ENCODE measurements at regions not wholly inside any gene's neighbourhood (a gene's known extent, or its start where the extent isn't known, plus 50 kb on each side); places are given as distances from the start of the nearest gene placed in this dataset.

DNA sequence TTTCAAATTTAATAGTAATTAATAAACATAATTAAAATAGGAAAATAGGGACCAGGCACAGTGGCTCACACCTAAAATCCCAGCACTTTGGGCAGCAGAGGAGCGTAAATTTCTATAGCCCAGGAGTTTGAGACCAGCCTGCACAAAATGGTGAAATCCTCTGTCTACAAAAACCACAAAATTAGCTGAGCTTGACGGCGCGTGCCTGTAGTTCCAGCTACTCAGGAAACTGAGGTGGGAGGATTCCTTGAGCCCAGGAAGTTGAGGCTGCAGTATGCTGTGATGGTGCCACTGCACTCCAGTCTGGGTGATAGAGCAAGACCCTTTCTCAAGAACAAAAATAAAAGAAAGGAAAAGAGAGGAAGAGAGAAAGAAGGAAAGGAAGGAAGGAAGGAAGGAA lies 1387.0 kb upstream of the ADGRB3 start:
- Histone ChIP-seq H2AFZ (ENCODE audit: low read depth, low read length) (no peak overlapping the region), H3K4me3 (ENCODE audit: low read length) (no peak overlapping the region), H3K36me3 (ENCODE audit: insufficient read depth, low read length) (no peaks in the 10 kb centered on the region), H3K4me1 (ENCODE audit: insufficient read depth, low read length) (no peaks in the 10 kb centered on the region), H3K9me3 (ENCODE audit: low read length) (no peaks in the 10 kb centered on the region), H3K27me3 (ENCODE audit: insufficient read depth, low read length) (no peaks in the 10 kb centered on the region)

DNA sequence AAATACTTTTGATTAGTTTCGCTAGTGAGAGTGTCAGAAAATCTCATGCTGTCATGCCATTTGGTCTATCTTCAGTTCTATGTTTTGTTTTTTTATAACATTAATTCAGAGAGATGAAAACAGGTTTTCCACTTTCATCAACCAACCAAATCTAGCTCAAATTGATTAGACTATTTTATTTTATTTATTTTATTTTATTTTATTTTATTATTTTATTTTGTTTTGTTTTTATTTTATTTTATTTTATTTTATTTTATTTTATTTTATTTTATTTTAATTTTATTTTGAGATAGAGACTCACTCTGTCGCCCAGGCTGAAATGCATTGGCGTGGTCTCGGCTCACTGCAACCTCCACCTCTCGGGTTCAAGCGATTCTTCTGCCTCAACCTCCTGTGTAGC lies 1391.0 kb upstream of the ADGRB3 start:
- Histone ChIP-seq H3K36me3 (ENCODE audit: insufficient read depth, low read length) (no peaks in the 10 kb centered on the region), H3K4me3 (ENCODE audit: low read length) (no peak overlapping the region), H3K9me3 (ENCODE audit: low read length) (no peaks in the 10 kb centered on the region), H3K27me3 (ENCODE audit: insufficient read depth, low read length) (no peaks in the 10 kb centered on the region), H2AFZ (ENCODE audit: low read depth, low read length) (no peak overlapping the region), H3K4me1 (ENCODE audit: insufficient read depth, low read length) (no peaks in the 10 kb centered on the region)

DNA sequence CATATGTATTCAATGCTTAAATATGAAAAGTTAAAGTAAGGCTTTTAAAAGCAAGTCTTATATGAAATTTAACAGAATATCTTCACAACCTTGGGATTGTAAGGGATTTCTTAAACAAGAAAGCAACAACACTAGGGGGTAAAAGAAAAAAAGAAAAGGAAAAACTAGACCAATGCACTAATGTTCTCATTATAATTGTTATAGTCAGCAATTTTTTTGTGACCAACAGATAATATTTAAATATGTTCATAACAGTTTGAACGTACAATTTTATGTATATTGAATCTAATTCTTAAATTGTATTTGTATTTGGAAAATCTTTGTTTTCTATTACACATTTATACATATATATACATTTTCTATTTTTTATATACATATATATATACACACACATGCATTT lies 1397.8 kb upstream of the ADGRB3 start:
- no peaks in the 10 kb centered on the region for H3K36me3 ChIP-seq (ENCODE audit: insufficient read depth, low read length)
- no peak overlapping the region for H2AFZ ChIP-seq (ENCODE audit: low read depth, low read length)
- no peaks in the 10 kb centered on the region for H3K27me3 ChIP-seq (ENCODE audit: insufficient read depth, low read length)
- H3K4me1 ChIP-seq (ENCODE audit: insufficient read depth, low read length) = no peaks in the 10 kb centered on the region
- no peaks in the 10 kb centered on the region for H3K9me3 ChIP-seq (ENCODE audit: low read length)
- H3K4me3 ChIP-seq (ENCODE audit: low read length) = no peak overlapping the region

DNA sequence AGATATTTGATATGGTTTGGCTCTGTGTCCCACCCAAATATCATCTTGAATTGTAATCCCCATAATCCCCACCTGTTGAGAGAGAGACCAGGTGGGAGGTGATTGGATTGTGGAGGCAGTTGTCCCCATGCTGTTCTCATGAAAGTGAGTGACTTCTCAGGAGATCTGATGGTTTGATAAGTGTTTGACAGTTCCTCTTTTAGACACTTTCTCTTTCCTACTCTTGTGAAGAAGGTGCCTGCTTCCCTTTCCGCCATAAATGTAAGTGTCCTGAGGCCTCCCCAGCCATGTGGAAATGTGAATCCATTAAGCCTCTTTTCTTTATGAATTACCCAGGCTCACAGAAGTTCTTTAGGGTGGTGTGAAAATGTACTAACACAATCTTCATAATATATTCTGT lies 1404.0 kb upstream of the ADGRB3 start:
- Histone ChIP-seq H3K9me3 (ENCODE audit: low read length) (no peaks in the 10 kb centered on the region), H3K4me3 (ENCODE audit: low read length) (no peak overlapping the region), H3K36me3 (ENCODE audit: insufficient read depth, low read length) (no peaks in the 10 kb centered on the region), H2AFZ (ENCODE audit: low read depth, low read length) (no peak overlapping the region), H3K4me1 (ENCODE audit: insufficient read depth, low read length) (peaks cover 9% of the 10 kb centered on the region), H3K27me3 (ENCODE audit: insufficient read depth, low read length) (no peaks in the 10 kb centered on the region)

DNA sequence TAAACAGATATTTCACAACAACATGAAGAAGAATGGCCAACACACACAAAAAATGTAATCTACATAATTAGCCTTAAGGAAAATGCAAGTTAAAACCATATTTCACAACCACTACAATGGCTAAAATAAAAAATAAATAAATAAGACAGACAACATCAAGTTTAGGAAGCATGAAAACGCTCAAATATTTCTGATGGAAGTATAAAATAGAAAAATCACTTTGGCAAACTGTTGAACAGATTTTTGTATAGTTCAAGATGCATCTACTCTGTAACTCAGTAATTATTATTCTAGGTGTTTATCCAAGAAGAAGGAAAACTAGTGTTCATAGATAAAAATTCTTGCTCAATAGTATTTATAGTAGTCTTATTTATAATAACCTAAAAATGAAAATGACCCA lies 1410.1 kb upstream of the ADGRB3 start:
- H3K36me3 ChIP-seq (ENCODE audit: insufficient read depth, low read length) = no peaks in the 10 kb centered on the region
- H2AFZ ChIP-seq (ENCODE audit: low read depth, low read length) = no peak overlapping the region
- peaks cover 9% of the 10 kb centered on the region for H3K4me1 ChIP-seq (ENCODE audit: insufficient read depth, low read length)
- H3K27me3 ChIP-seq (ENCODE audit: insufficient read depth, low read length) = no peaks in the 10 kb centered on the region
- no peak overlapping the region for H3K4me3 ChIP-seq (ENCODE audit: low read length)
- H3K9me3 ChIP-seq (ENCODE audit: low read length) = no peaks in the 10 kb centered on the region

DNA sequence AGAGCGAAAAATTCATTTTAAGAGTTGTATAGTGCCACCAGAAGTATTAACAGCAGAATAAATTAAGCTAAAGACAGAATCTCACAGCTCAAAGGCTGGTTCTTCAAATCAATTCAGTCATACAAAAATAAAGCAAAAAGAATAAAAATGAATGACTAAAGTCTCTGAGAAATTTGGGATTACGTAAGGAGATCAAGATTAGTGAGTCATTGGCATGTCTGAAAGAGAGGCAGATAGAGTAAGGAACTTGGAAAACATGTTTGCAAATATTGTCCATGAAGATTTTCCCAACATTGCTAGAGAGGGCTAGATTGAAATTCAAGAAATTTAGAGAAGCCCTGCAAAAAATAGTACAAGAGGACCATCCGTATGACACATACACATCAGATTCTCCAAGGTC lies 1413.9 kb upstream of the ADGRB3 start:
- Histone ChIP-seq H3K4me3 (ENCODE audit: low read length) (no peak overlapping the region), H3K9me3 (ENCODE audit: low read length) (no peaks in the 10 kb centered on the region), H3K4me1 (ENCODE audit: insufficient read depth, low read length) (no peaks in the 10 kb centered on the region), H2AFZ (ENCODE audit: low read depth, low read length) (no peak overlapping the region), H3K27me3 (ENCODE audit: insufficient read depth, low read length) (no peaks in the 10 kb centered on the region), H3K36me3 (ENCODE audit: insufficient read depth, low read length) (no peaks in the 10 kb centered on the region)

DNA sequence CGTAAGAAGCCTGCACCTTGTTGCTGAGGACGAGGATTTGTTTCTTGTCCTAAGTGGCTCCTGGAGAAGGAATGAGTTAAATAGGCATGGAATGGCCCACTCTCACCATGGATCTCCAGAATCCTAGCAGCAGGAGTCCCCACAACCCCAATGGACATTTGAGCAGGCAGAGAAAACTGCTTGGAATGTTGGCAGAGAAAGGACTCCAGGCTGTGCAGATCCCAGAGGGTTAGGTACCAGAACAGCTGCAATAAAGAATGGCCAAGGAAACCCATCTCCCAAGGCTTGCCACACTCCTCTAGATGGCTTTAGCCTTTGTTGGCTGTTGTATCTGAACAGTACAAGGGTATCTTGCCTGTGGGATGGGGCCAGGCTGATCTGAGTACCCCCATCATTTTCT lies 1415.7 kb upstream of the ADGRB3 start:
- H3K27me3 ChIP-seq (ENCODE audit: insufficient read depth, low read length) = no peaks in the 10 kb centered on the region
- no peaks in the 10 kb centered on the region for H3K4me1 ChIP-seq (ENCODE audit: insufficient read depth, low read length)
- no peak overlapping the region for H3K4me3 ChIP-seq (ENCODE audit: low read length)
- no peak overlapping the region for H2AFZ ChIP-seq (ENCODE audit: low read depth, low read length)
- no peaks in the 10 kb centered on the region for H3K36me3 ChIP-seq (ENCODE audit: insufficient read depth, low read length)
- no peaks in the 10 kb centered on the region for H3K9me3 ChIP-seq (ENCODE audit: low read length)

DNA sequence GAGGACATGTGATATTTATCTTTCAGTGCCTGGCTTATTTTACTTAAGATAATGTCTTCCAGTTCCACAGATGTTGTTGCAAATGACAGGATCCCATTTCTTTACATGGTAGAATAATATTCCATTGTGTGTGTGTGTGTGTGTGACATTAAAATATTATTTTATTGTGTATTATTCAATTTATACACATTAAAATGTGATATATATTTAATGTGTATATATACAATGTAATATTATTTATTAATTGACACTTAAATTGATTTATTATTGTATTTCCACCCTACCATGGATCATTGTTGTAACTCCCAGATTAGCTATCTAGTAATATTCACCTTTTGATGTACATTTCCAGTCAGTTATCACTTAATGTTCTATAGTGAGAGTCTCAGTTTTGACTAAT lies 1422.5 kb upstream of the ADGRB3 start:
- Histone ChIP-seq H3K36me3 (ENCODE audit: insufficient read depth, low read length) (no peaks in the 10 kb centered on the region), H3K9me3 (ENCODE audit: low read length) (no peaks in the 10 kb centered on the region), H3K4me1 (ENCODE audit: insufficient read depth, low read length) (no peaks in the 10 kb centered on the region), H3K27me3 (ENCODE audit: insufficient read depth, low read length) (no peaks in the 10 kb centered on the region), H3K4me3 (ENCODE audit: low read length) (no peak overlapping the region), H2AFZ (ENCODE audit: low read depth, low read length) (no peak overlapping the region)

DNA sequence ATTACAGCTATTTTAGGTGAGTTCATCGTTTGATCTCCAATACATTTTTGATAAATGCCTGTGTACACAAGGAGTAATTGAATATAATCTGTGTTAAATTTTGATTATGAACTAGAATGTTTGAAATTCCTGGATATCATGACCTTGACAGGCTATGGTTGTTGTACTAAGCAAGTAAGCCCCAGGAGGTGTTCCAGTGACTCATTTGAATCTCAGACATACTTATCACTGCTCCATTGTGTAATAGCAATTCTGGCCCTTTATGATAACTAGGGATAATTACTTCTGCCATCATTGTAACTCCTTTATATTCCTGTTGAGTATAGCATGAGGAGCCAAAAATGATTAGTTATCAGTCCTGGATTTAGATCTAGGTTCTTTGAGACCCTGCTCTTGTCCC lies 1424.6 kb upstream of the ADGRB3 start:
- H3K36me3 ChIP-seq (ENCODE audit: insufficient read depth, low read length) = no peaks in the 10 kb centered on the region
- H3K4me3 ChIP-seq (ENCODE audit: low read length) = no peak overlapping the region
- H3K9me3 ChIP-seq (ENCODE audit: low read length) = no peaks in the 10 kb centered on the region
- no peaks in the 10 kb centered on the region for H3K27me3 ChIP-seq (ENCODE audit: insufficient read depth, low read length)
- H2AFZ ChIP-seq (ENCODE audit: low read depth, low read length) = no peak overlapping the region
- no peaks in the 10 kb centered on the region for H3K4me1 ChIP-seq (ENCODE audit: insufficient read depth, low read length)

DNA sequence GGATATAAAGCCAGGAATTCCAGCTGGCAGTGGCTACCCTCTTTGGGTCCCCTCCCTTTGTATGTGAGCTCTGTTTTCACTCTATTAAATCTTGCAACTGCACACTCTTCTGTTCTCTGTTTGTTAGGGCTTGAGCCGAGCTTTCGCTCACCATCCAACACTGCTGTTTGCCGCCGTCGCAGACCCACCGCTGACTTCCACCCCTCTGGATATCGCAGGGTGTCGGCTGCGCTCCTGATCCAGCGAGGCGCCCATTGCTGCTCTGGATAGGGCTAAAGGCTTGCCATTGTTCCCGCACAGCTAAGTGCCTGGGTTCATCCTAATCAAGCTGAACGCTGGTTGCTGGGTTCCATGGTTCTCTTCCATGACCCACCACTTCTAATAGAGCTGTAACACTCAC lies 1433.5 kb upstream of the ADGRB3 start:
- no peaks in the 10 kb centered on the region for H3K36me3 ChIP-seq (ENCODE audit: insufficient read depth, low read length)
- no peaks in the 10 kb centered on the region for H3K9me3 ChIP-seq (ENCODE audit: low read length)
- no peak overlapping the region for H2AFZ ChIP-seq (ENCODE audit: low read depth, low read length)
- H3K27me3 ChIP-seq (ENCODE audit: insufficient read depth, low read length) = no peaks in the 10 kb centered on the region
- no peaks in the 10 kb centered on the region for H3K4me1 ChIP-seq (ENCODE audit: insufficient read depth, low read length)
- no peak overlapping the region for H3K4me3 ChIP-seq (ENCODE audit: low read length)

DNA sequence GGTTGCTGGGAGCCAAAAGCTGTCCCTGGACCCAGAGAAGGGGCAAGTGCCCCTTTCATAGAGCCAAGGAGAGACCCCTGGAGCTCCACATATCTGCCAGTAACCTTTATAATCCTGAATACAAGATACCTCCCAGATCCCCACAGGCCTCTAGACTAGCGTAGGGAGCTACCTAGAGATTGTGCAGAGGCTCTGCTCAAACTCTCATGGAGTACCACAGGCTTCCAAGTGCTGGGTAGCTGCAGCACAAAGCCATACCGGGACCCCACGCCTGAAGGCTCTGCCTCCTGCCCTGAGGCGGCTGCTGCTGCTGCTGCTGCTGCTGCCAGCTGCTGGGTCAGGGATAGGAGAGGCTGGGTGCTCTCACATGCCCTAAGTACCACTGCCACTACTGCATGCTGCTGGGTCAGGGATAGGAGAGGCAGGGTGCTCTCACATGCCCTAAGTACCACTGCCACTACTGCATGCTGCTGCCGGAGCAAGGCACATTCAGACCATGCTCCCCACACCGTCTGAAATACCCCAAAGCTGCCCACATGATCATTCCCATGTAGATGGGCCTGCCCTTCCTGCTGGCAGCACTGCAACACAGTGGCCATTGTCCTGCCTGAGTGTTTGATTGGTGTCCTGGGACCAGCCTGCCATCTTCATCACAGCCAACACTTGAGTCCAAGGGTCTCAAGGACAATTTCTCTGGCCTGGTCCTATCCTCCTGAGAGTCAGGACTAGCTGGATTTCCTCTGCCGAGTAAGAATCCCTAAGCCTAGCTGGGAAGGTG lies 1434.3 kb upstream of the ADGRB3 start:
- H2AFZ ChIP-seq (ENCODE audit: low read depth, low read length) = no peak overlapping the region
- H3K4me1 ChIP-seq (ENCODE audit: insufficient read depth, low read length) = no peaks in the 10 kb centered on the region
- H3K4me3 ChIP-seq (ENCODE audit: low read length) = no peak overlapping the region
- H3K36me3 ChIP-seq (ENCODE audit: insufficient read depth, low read length) = no peaks in the 10 kb centered on the region
- no peaks in the 10 kb centered on the region for H3K9me3 ChIP-seq (ENCODE audit: low read length)
- H3K27me3 ChIP-seq (ENCODE audit: insufficient read depth, low read length) = no peaks in the 10 kb centered on the region

DNA sequence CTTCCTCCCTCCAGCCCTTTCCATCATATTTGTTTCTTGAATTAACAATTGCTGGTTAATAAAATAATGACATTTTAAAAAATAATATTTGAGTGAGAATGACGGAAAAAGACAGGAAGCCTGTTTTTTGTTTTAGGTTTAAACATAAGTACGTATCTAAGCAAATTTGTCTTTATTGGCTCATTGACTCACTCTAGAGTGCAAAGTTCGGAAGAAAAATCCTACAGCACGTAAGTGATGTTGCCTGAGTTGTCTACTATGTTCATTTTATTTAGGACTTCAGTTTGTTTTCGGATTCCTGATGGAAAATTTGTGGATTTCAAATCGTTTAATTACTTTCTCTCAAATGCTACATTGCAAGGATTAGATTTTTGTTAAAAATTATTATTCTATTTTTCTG lies 1435.7 kb upstream of the ADGRB3 start:
- Histone ChIP-seq H3K9me3 (ENCODE audit: low read length) (no peaks in the 10 kb centered on the region), H3K4me3 (ENCODE audit: low read length) (no peak overlapping the region), H3K4me1 (ENCODE audit: insufficient read depth, low read length) (no peaks in the 10 kb centered on the region), H2AFZ (ENCODE audit: low read depth, low read length) (no peak overlapping the region), H3K27me3 (ENCODE audit: insufficient read depth, low read length) (no peaks in the 10 kb centered on the region), H3K36me3 (ENCODE audit: insufficient read depth, low read length) (no peaks in the 10 kb centered on the region)

DNA sequence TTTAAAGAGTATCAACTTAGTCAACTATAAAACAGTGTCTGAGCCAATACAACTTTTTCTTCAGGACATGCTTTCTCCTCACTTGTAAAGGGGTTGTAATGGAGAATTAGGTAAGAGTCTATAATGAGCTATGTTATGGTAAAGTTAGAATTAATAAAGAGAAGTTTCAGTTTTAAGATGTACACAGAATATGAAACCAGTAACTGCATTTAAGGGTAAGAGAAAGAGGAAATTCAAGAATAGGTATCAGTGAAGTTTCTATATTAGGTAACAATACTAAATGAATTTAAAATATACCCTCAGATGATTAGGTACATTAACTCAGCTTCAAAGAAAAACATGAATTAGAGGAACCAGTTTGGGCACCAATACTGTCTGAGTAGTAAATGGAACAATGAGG lies 1444.3 kb upstream of the ADGRB3 start:
- Histone ChIP-seq H3K9me3 (ENCODE audit: low read length) (no peaks in the 10 kb centered on the region), H3K36me3 (ENCODE audit: insufficient read depth, low read length) (no peaks in the 10 kb centered on the region), H3K27me3 (ENCODE audit: insufficient read depth, low read length) (no peaks in the 10 kb centered on the region), H3K4me3 (ENCODE audit: low read length) (no peak overlapping the region), H2AFZ (ENCODE audit: low read depth, low read length) (no peak overlapping the region), H3K4me1 (ENCODE audit: insufficient read depth, low read length) (no peaks in the 10 kb centered on the region)

DNA sequence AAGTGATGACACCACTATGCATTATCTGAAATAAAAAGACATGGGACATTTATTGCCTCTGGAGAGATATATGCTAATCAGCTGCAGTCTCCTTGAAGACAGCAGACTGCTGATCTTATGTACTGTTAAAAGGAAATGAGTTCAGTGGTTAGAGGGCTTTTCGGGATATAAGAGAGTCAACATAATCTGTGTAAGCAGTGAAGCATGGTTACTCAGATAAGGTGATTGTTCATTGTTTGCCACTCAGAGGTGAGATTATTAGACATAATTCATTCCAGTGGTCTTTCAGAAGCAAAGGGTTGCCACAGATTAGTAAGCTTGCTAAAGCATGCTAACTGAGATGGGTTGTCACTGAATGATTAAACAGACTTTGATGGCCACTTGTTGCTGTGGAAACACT lies 1450.7 kb upstream of the ADGRB3 start:
- H3K4me1 ChIP-seq (ENCODE audit: insufficient read depth, low read length) = no peaks in the 10 kb centered on the region
- H3K36me3 ChIP-seq (ENCODE audit: insufficient read depth, low read length) = no peaks in the 10 kb centered on the region
- no peak overlapping the region for H3K4me3 ChIP-seq (ENCODE audit: low read length)
- no peaks in the 10 kb centered on the region for H3K27me3 ChIP-seq (ENCODE audit: insufficient read depth, low read length)
- no peaks in the 10 kb centered on the region for H3K9me3 ChIP-seq (ENCODE audit: low read length)
- no peak overlapping the region for H2AFZ ChIP-seq (ENCODE audit: low read depth, low read length)
